HG03520 (cell line): ENCODE measurements at regions not wholly inside any gene's neighbourhood (a gene's known extent, or its start where the extent isn't known, plus 50 kb on each side); places are given as distances from the start of the nearest gene placed in this dataset.

Experiments used
- ATAC-seq: cut with Tn5 transposase; IDR thresholded peaks from one replicate; pipeline ENCODE4 v1.9.1; 2021; ENCODE audit warnings: mild to moderate bottlenecking, moderate library complexity; ENCODE audit not compliant: unreplicated experiment

GRCh38 chr13:47017476-47017875 is 120.6 kb upstream of the HTR2A start:
- no peak for ATAC-seq

GRCh38 chr13:47008318-47008717 is 111.5 kb upstream of the HTR2A start:
- ATAC-seq, result no peak

- no peak for ATAC-seq
These were observed 109.0 kb upstream of the HTR2A start for GRCh38 chr13:47005756-47006414.

DNA sequence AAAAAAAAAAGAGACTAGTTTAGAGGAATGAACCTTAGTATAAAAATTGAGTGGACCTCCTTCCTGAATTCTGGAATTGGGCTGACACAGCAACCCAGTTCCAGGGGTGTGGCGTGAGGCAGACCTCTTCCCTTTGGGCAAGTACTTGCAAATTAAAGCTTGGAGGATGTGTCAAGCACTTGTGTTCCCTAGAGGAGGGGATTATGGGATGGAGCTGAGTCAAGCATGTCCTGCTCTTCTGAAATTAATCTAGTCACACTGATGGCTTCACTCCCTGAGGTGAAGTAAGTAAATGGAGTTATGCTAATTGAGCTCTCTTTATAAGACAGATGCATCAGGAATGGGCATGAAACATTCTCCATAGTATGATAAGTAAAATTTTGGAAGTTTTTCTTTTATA is 107.7 kb upstream of the HTR2A start:
- no peak for ATAC-seq

DNA sequence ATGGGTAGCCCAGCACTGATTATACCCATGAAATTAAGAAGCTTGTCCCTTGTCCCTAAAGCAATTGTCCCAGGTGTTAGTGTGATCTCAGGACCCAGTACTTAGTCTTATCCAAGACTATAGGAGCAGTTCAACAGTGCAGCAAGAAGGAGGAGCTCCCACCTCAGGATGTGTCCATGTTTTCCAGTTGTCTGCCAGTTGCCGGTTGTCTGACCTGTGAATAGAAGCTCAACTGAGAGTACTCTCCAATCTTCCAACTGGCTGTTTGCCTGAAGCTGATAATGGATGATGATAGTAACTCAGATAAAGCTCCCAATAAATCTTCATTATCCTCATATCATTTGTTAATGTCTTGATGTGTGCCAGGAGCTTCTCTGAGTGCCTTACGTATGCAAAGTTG is 107.2 kb upstream of the HTR2A start:
- ATAC-seq, result no peak

GRCh38 chr13:47000165-47000564 is 103.3 kb upstream of the HTR2A start:
- ATAC-seq, result no peak

- ATAC-seq, result peak; percentile 28
These were observed 99.6 kb upstream of the HTR2A start for GRCh38 chr13:46996316-46997030.

DNA sequence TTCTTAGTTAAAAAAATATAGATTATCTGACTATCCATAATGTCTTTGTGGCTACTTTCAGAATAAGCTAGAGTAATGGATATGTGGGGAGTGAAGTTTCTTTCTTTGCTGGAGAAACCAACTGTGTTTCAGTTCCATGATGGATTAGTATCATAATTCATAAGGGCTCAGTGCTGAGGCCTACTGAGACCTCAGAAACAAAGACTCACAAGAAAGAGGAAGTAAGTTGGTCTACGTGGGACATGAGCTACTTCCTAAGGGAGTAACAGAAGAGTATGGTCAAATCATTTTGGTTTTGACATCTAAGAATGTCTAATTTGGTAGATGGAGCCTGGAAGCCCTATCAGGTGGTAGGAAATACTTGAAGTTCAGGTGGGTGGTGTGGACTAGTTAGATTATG is 99.0 kb upstream of the HTR2A start:
- peak; percentile 95 for ATAC-seq

DNA sequence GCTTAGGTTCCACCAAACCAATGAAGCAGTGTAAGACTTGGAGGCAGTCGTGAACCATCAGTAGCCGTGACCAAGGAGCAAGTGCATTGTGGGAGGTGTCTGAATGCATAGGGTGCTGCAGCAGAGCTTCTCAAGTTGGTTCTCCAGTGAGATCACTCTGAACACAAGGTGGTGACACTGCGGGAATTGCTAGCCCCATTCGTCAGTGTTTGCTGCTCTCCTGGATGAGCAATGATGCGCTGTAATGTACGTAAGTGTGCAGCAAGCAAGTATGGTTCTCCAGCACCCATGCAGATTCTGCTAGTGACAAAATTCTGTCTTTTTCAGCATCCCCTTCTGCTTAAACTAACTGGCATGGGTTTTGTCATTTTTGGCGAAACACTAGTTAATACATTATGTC is 97.6 kb upstream of the HTR2A start:
- no peak for ATAC-seq

GRCh38 chr13:46992383-46992952 is 95.6 kb upstream of the HTR2A start:
- ATAC-seq, result peak; percentile 43

DNA sequence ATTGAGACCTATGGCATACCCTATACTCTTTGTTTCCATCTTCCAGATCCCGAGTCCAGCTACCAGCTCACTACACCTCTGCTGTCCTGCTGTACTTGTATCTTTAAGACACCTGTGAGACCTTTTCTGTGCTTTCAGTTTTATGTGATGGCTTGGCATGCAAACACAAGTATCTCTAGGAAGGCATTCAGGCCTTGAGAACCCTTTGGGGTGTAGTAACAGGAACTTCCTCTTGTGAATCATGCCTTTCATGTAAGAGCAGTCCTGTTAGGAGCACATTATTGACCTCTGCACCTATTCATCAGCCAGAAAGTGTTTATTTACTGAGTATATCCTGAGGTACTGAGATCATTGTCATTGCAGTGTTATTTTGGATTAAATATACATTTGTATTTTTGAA is 87.0 kb upstream of the HTR2A start:
- peak; percentile 66 for ATAC-seq

DNA sequence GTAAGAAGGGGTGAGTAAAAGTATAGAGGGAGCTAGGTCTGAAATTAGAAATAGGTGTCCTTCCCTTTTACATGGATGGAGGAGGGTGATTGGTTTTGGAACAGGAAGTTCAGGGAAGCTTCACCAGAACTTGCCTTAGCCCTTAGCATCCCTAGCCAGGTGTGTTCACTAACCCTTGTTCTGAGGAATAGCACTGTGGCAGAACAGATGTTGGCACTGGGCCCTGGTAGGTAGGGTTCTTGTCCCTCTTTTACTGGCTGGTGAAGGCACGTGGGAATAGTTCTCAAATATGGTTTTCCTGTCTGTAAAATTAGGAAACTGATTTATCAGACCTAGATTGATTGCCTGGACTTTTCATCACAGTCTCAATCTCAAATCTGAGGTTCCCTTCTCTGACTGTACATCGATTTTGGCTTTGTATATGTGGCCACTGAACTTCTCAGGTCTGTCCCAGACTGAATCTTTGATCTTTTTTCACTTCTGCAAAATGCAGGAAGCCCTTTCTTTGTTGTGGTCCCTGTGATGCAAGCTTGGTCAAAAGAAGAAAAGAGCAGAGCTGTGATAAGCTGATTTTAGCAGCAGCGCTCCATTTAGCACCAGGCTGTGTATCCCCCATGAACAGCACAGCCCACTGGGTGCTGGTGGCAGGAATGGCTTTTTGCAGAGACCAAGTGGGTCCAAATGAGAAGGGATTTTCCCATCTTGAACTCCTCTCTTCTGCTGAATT is 86.2 kb upstream of the HTR2A start:
- ATAC-seq, result peak; percentile 87

GRCh38 chr13:46975173-46975572 is 78.3 kb upstream of the HTR2A start:
- no peak for ATAC-seq

DNA sequence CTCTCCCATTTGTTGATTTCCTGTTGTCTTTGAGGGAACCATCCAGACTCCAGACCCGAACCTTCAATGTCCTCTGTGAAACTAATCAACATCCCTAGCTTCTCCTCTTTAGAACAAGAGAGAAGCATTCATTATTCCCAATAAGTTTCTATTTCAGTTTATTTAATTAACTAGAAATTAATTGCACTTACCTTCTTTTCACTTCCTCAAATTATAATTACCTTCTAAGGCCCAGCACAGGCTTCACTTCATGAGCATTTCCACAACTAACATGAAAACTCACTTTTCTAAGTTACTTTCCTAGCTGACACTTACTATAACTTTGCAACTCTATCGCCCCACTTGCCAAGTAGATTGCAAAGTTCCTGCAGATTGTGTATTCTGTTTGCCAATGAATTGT is 71.6 kb upstream of the HTR2A start:
- no peak for ATAC-seq

DNA sequence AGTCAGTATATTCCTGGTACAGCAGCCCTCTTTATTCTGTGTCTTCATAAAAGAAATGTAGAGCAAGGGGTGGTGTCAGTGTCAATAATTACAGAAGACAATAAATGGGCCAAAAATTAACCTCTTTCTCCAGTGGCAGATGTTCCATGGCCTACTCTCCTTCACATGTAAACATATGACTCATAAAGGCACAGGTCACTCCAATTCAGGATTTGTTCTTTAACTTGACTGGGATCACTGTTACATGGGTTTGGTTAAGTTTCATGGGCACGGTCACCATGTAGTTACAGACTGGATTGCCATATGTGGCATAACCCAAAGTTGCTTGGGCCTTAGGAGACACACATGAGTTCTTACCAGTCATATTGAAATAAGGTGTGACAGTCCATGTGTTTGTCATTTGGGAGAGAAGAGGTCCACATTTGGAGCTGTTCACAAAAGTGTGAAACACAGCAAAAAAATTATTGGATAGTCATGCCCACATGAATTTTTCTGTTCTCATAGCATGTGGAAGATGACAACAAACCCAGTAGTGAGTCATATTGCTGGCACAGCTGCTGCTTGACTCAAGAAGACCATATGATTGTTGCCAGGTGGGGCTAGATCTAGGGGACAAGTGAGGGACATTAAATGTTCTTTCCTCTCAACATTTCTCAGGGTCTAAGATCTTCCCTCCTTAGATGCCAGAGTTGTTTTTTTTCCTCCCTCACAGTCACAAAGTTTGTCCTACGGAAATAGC is 68.1 kb upstream of the HTR2A start:
- no peak for ATAC-seq

- no peak for ATAC-seq
These were observed 67.1 kb upstream of the HTR2A start for GRCh38 chr13:46963904-46964303.

DNA sequence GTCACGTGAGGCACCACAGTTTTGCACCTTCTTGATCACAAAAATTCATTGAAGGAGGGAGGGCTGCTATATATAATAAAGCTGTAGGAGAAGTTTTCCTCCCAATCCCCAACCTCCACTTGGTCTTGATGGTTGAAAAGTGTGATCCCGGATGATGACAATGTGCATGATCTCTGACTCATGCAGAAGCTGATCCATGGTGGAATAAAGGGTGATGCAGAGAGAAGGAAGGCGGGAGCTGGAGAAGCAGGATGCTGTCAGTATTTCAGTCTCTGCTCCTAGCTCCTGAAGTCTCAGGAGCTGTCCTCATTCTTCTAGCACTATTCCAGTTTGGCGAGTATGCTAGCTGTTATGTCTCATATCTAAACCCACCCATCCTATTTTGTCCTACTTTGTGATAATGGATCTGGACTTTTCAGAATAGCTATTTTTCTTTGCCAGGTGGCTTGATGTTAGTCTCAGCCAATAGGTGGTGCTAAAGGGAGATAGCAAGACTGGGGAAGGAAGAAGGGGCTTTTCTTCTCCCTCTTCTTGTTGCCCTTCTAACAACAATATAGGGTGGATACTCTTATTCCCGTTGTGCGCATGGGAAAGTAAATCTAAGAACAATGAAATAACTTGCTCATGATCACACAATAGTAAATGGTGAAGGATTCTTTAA is 65.6 kb upstream of the HTR2A start:
- no peak for ATAC-seq

DNA sequence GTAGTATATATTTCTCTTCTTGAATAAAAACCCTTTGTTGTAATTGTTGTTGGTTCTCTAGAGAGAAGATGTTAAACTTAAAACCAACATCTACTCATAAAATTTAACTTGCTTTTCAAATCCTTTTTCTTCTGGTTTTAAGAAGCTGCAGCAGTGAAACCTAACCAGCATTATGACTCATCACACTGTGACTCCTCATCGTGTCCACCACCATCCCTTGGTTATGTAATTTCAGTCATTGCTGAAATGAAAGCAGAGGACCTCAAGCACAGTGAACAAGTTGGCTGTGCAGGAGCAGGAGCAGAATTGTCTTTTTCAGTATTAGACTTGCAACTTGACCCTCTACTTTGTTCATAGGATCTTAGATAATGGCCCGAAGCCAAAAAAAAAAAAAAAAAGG is 64.9 kb upstream of the HTR2A start:
- ATAC-seq, result peak; percentile 100

DNA sequence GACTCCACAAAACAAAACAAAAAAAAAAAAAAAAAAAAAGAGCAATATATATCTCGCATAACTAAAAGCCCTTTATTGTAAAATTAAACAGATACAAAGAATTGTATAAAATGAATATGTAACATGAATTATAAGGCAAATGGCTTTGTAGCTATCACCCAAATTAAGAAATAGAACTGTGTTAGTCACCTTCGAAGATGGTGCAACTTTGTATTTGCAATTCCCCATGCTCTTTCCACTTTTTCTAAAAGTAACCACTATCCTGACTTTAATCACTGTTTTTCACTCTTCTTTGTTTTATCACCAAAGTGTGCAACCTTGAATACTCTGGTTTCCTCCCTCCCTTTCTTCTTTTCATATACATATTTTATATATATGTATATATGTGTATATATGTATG is 57.1 kb upstream of the HTR2A start:
- ATAC-seq, result no peak

- no peak for ATAC-seq
These were observed 56.5 kb upstream of the HTR2A start for GRCh38 chr13:46953331-46953730.

- no peak for ATAC-seq
These were observed 54.7 kb upstream of the HTR2A start for GRCh38 chr13:46951516-46951915.
